Activated T-cell treated with anti-CD3 and anti-CD28 coated beads, Interleukin-2, amount 50 U/mL, for 72 hours (primary cell): ENCODE measurements at regions not wholly inside any gene's neighbourhood (a gene's known extent, or its start where the extent isn't known, plus 50 kb on each side); places are given as distances from the start of the nearest gene placed in this dataset.
"Not testable (repeated sequence)": the region's sequence is repeated elsewhere in the genome, so short reads cannot be mapped to it uniquely, and the experiment has no call there.

ENCODE experiments used
- ATAC-seq, 2 donors: fragments of 150-1000 bp; cut with Tn5 transposase; replicated peaks in 1 of 2; 2 replicates each; pipeline ENCODE4 v1.10.0; 2021; ENCODE audit warnings: moderate library complexity in 2 of 2, mild to moderate bottlenecking in 1 of 2
- DNase-seq, 2 donors: peaks; one replicate each; pipeline ENCODE4 v3.0.0; 2021 to 2022; ENCODE audit warnings: mixed read lengths in 1 of 2
- H3K27ac Mint-ChIP-seq: one replicate; pipeline ENCODE4 v1.8.0; 2022; ENCODE audit warnings: mild to moderate bottlenecking, moderate library complexity, mixed read lengths
- H3K27me3 Mint-ChIP-seq: one replicate; pipeline ENCODE4 v1.8.0; 2022; ENCODE audit warnings: low read depth, mixed read lengths
- H3K36me3 Mint-ChIP-seq, 2 donors: one replicate each; pipeline ENCODE4 v1.8.0; 2022; ENCODE audit warnings: mixed read lengths in 2 of 2, mild to moderate bottlenecking in 1 of 2; ENCODE audit not compliant: insufficient read depth in 2 of 2
- H3K4me1 Mint-ChIP-seq: one replicate; pipeline ENCODE4 v1.8.0; 2022; ENCODE audit warnings: low read depth, mixed read lengths
- H3K4me3 Mint-ChIP-seq, 2 donors: one replicate each; pipeline ENCODE4 v1.8.0; 2022; ENCODE audit warnings: mild to moderate bottlenecking in 2 of 2, mixed read lengths in 2 of 2, moderate library complexity in 2 of 2
- H3K9me3 Mint-ChIP-seq, 2 donors: one replicate each; pipeline ENCODE4 v1.8.0; 2022; ENCODE audit warnings: mixed read lengths in 2 of 2

GRCh38 chr20:29687438-29687837 lies 1570.0 kb upstream of the DEFB115 start:
- no peaks in the 10 kb centered on the region for H3K27me3 Mint-ChIP-seq
- ATAC-seq (no peak), DNase-seq (no peak)

DNA sequence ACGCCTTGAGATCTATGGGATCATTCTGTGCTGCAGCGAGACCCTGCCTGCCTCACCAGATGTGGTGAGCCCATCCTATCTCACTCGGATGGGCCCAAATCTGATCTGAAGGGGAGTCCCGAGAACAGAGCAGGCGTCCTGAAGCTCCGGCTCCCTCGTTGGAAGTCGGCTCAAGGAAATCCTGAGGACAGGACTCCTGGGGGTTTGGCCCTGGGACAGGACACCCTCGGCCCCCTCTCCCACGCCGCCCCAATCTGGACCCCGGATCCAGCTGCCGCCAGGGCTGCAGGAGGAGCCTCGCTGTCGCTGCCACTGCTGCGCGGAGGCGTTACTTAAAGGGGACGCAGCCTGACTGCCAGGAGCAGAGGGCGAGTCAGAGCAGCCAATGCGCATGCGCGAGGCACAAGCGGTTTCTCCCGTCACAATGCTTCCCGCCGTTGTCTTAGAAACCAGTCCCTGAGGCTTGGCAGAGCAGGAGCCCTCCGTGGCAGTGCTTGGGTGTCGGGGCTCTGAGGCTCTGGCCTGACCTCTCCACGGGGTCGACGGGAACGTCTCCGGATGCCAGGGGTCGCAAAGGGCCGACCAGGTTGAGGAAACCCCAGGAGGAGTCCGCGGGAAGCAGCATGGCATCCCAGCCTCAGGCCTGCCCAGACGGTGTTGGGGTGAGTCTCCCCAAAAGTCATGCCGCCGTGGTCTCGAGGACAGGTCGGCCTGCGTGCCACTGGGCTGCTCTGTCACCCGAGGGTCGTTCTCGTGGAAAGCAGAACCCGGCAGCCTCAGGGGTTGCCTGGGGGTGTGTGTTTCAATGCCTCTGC lies 1567.8 kb upstream of the DEFB115 start:
- Mint-ChIP-seq H3K4me1 (no peaks in the 10 kb centered on the region), H3K36me3 (peaks cover 2 to 15% of the 10 kb centered on the region in 2 donors), H3K4me3 (no peak overlapping the region), H3K9me3 (peaks cover 3 to 6% of the 10 kb centered on the region in 2 donors), H3K27me3 (no peaks in the 10 kb centered on the region), H3K27ac (no peak overlapping the region)
- DNase-seq (no peak), ATAC-seq (no peak)

More at GRCh38 chr20:29687438-29687837, 1570.0 kb upstream of the DEFB115 start:
- H3K36me3 Mint-ChIP-seq, result peaks cover 2 to 16% of the 10 kb centered on the region in 2 donors
- H3K4me3 Mint-ChIP-seq, result no peak overlapping the region
- peaks cover 4 to 6% of the 10 kb centered on the region in 2 donors for H3K9me3 Mint-ChIP-seq
- no peaks in the 10 kb centered on the region for H3K4me1 Mint-ChIP-seq
- no peak overlapping the region for H3K27ac Mint-ChIP-seq

GRCh38 chr20:29690274-29690673 lies 1567.2 kb upstream of the DEFB115 start:
- ATAC-seq (no peak), DNase-seq (no peak)
- Mint-ChIP-seq H3K9me3 (peaks cover 3 to 7% of the 10 kb centered on the region in 2 donors), H3K27me3 (no peaks in the 10 kb centered on the region), H3K36me3 (peaks cover 2 to 15% of the 10 kb centered on the region in 2 donors), H3K4me3 (no peak overlapping the region), H3K4me1 (no peaks in the 10 kb centered on the region), H3K27ac (no peak overlapping the region)

GRCh38 chr20:29740601-29740950 lies 1516.9 kb upstream of the DEFB115 start:
- Mint-ChIP-seq H3K4me3 (no peak overlapping the region), H3K27ac (no peak overlapping the region), H3K27me3 (no peaks in the 10 kb centered on the region), H3K9me3 (peaks cover 6 to 9% of the 10 kb centered on the region in 2 donors), H3K36me3 (peaks cover 6 to 7% of the 10 kb centered on the region in 2 donors), H3K4me1 (no peaks in the 10 kb centered on the region)
- DNase-seq (no peak), ATAC-seq (no peak)

GRCh38 chr20:29740951-29741593 lies 1516.4 kb upstream of the DEFB115 start:
- no peak for ATAC-seq
- Mint-ChIP-seq H3K4me3 (no peak overlapping the region), H3K27me3 (no peaks in the 10 kb centered on the region)

GRCh38 chr20:29741594-29741893 lies 1515.9 kb upstream of the DEFB115 start:
- no peaks in the 10 kb centered on the region for H3K27me3 Mint-ChIP-seq
- H3K4me1 Mint-ChIP-seq, result no peaks in the 10 kb centered on the region
- H3K36me3 Mint-ChIP-seq, result peaks cover 4 to 6% of the 10 kb centered on the region in 2 donors
- ATAC-seq, result no peak
- H3K4me3 Mint-ChIP-seq, result no peak overlapping the region
- no peak for DNase-seq
- H3K9me3 Mint-ChIP-seq, result peaks cover 7 to 8% of the 10 kb centered on the region in 2 donors
- no peak overlapping the region for H3K27ac Mint-ChIP-seq

More at GRCh38 chr20:29740951-29741593, 1516.4 kb upstream of the DEFB115 start:
- no peak for DNase-seq
- no peaks in the 10 kb centered on the region for H3K4me1 Mint-ChIP-seq
- H3K27ac Mint-ChIP-seq, result no peak overlapping the region
- H3K9me3 Mint-ChIP-seq, result peaks cover 7 to 8% of the 10 kb centered on the region in 2 donors
- H3K36me3 Mint-ChIP-seq, result peaks cover 4 to 6% of the 10 kb centered on the region in 2 donors

- Mint-ChIP-seq H3K36me3 (peaks cover 4 to 6% of the 10 kb centered on the region in 2 donors), H3K27ac (no peak overlapping the region), H3K27me3 (no peaks in the 10 kb centered on the region), H3K4me1 (no peaks in the 10 kb centered on the region), H3K9me3 (peaks cover 7 to 8% of the 10 kb centered on the region in 2 donors), H3K4me3 (no peak overlapping the region)
- DNase-seq (no peak), ATAC-seq (no peak)
These were observed 1515.4 kb upstream of the DEFB115 start for GRCh38 chr20:29741894-29742698.

DNA sequence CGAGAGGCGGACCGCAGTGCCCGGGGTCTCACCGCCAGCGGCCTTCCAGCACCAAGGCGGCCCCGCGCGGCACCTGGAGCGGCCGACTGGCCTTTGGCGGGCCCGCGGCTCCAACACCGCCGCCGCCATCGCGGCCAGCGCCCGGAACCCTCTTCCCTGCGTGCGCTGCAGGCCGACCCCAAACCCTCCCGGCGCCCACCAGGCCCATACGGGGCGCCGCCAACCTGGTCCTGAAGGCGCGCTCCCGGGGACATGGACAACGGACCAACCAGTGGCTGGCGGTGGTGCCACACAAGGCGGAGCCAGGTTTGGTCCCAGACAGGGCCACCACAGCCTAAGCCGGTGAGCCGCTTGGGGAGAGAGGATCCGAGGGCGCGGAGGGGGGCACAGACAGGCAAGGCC lies 1514.8 kb upstream of the DEFB115 start:
- Mint-ChIP-seq H3K4me3 (no peak overlapping the region), H3K27me3 (no peaks in the 10 kb centered on the region)
- ATAC-seq, result no peak

GRCh38 chr20:29743101-29743931 lies 1514.1 kb upstream of the DEFB115 start:
- Mint-ChIP-seq H3K4me3 (no peak overlapping the region), H3K4me1 (no peaks in the 10 kb centered on the region), H3K27me3 (no peaks in the 10 kb centered on the region), H3K36me3 (peaks cover 4 to 6% of the 10 kb centered on the region in 2 donors), H3K27ac (no peak overlapping the region), H3K9me3 (peaks cover under 1 to 5% of the 10 kb centered on the region in 2 donors)
- DNase-seq (no peak), ATAC-seq (no peak)

More for the DNA sequence above, 1514.8 kb upstream of the DEFB115 start:
- H3K9me3 Mint-ChIP-seq, result peaks cover 5 to 7% of the 10 kb centered on the region in 2 donors
- peaks cover 4 to 6% of the 10 kb centered on the region in 2 donors for H3K36me3 Mint-ChIP-seq
- no peak overlapping the region for H3K27ac Mint-ChIP-seq
- H3K4me1 Mint-ChIP-seq, result no peaks in the 10 kb centered on the region
- no peak for DNase-seq

DNA sequence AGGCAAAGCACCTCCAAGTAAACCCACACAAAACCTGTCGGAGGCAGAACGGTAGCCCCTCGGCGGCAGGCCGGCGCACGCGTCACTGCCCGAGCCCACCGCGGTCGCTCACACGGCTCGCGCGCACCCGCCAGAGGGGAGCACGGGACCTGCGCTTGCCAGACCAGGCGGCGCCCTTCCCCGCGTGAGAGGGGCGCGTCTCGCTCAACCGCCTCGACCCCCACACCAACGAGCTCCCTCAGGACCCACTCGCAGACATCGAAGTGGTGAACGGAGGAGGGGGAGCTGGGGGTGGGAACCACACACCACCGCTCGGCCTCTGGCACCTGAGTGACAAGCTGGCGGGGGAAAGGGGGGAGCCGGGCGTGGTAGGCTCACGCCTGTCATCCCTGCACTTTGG lies 1513.4 kb upstream of the DEFB115 start:
- Mint-ChIP-seq H3K27me3 (no peaks in the 10 kb centered on the region), H3K27ac (no peak overlapping the region), H3K4me3 (no peak overlapping the region), H3K36me3 (peaks cover 4% of the 10 kb centered on the region in 2 donors), H3K4me1 (no peaks in the 10 kb centered on the region), H3K9me3 (peaks cover 1 to 5% of the 10 kb centered on the region in 2 donors)
- DNase-seq (no peak), ATAC-seq (no peak)

DNA sequence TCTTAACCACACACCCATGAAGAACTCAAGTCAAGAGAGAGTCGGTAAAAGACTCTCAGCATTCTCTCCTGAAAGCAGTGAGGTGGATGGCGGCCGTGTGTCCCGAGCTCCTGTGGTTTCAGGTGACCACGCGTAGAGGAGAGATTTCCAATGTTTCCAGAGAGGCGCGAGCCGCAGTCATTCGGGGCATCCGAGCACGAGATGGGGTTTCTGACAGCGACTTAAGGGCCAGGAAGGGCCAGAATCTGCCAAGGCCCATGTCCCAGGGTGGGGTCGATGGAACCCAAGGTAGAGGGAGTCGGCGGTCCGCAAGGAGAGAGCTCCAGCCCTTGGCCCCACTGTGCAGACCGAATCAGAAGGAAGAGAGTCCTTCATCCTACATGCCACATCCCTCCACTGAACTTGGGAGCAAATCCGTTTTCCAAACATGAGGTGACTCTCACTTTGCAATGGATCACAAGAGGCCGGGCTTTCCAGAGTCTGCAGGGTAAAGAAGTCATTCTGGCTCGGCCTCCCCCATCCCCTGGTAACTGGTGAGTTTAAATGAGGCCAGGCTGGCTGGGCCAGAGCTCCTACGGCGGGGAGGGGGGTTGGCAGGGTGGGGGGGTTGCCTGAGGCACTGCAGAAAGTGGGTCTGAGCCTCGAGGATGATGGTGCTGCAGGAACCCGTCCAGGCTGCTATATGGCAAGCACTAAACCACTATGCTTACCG lies 1511.8 kb upstream of the DEFB115 start:
- not testable (repeated sequence) for H3K9me3 Mint-ChIP-seq, DNase-seq, H3K4me1 Mint-ChIP-seq, H3K4me3 Mint-ChIP-seq, H3K27ac Mint-ChIP-seq, H3K27me3 Mint-ChIP-seq, ATAC-seq, H3K36me3 Mint-ChIP-seq

DNA sequence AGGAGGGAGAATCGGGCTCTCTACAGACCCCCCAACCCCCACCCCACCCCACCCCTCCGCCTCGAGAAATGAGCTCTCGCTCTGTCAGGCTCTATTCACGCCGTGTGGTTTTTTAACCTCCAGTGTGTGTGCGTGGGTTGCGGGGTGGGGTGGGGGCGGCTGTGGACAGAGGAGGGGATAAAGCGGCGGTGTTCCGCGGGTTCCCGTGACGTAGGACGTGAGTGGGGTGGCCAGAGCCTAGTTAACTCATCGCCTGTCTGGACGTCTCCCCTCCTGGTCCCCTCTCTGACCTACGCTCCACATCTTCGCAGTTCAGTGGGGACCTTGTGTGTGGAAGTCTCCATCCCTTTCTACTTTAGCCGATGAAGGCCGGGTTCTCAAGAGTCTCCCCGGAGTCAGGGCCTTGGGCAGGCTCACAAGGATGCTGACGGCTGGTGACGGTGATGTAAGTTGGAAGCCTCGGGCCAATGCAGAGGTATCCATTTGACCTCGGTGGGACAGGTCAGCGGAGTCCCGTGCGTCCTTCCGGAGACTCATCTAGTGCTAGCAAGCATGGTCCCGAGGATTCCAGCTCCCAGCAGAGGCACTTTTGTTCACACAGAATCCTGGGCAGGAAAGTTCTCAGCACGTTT lies 1507.1 kb upstream of the DEFB115 start:
- Mint-ChIP-seq H3K36me3 (peaks cover 21 to 23% of the 10 kb centered on the region in 2 donors), H3K27me3 (no peaks in the 10 kb centered on the region), H3K27ac (no peak overlapping the region), H3K4me1 (no peaks in the 10 kb centered on the region), H3K9me3 (peaks cover 26% of the 10 kb centered on the region in 2 donors), H3K4me3 (no peak overlapping the region)
- no peak for ATAC-seq
- no peak for DNase-seq
